ENCODE measurements at regions not wholly inside any gene's neighbourhood (a gene's known extent, or its start where the extent isn't known, plus 50 kb on each side); places are given as distances from the start of the nearest gene placed in this dataset.

GRCh38 chr14:22456421-22456820 lies 132.6 kb downstream of the DAD1 start:
- H2AFZ ChIP-seq (ENCODE audit: control insufficient read depth, low read depth, low read length): no peak overlapping the region
- 22% methylated on average over 3 of the region's 3 CpGs for WGBS (ENCODE audit: insufficient coverage, insufficient replicate concordance, low lambda C conversion rate, missing lambda C conversion rate)
- no peaks in the 10 kb centered on the region for H3K36me3 ChIP-seq (ENCODE audit: control insufficient read depth in 2 of 2, insufficient read depth in 2 of 2, low read length in 1 of 2)
- no peaks in the 10 kb centered on the region for H3K79me2 ChIP-seq (ENCODE audit: control insufficient read depth, insufficient read depth, low read length)
- DNase-seq (ENCODE audit: low read depth, low spot score): no peak
- ChIA-PET POLR2A (interaction anchor here (0.7 kb wide), 1 partner anchor 114 kb away, joined by 3 read pairs; no protein-coding TSS in a partner anchor), RAD21 (ENCODE audit: unreplicated experiment) (interaction anchor here (1.1 kb wide), 1 partner anchor 10 kb away, joined by 3 read pairs; no protein-coding TSS in a partner anchor), CTCF (interaction anchor here (0.9 to 1.8 kb wide), 2 partner anchors 9 to 16 kb away, joined by 3 to 7 read pairs; no protein-coding TSS in a partner anchor), SMC1A (ENCODE audit: uncharacterized antibody, unreplicated experiment) (interaction anchor here (31.5 kb wide), 1 partner anchor 66 kb away, joined by 912 read pairs; no protein-coding TSS in a partner anchor)
- intact Hi-C loops (cut with micrococcal nuclease; ENCODE audit: unreplicated experiment): no loop called here
- no peaks in the 10 kb centered on the region for H3K9me3 ChIP-seq (replicated peaks; ENCODE audit: control insufficient read depth, insufficient read depth, low read length)
- H4K20me1 ChIP-seq (ENCODE audit: control insufficient read depth, insufficient read depth): no peaks in the 10 kb centered on the region
- TF ChIP-seq MYB (IDR thresholded peaks at IDR 0.05; ENCODE audit: borderline replicate concordance, low read depth, low read length) (no peak), TCF12 (IDR thresholded peaks at IDR 0.05; ENCODE audit: low read depth, low read length) (no peak), BMI1 (IDR thresholded peaks at IDR 0.05; ENCODE audit: borderline replicate concordance) (no peak), PRDM15 (CRISPR knock-in tag; IDR thresholded peaks at IDR 0.05) (no peak), RAD51 (IDR thresholded peaks at IDR 0.05) (no peak)
- ATAC-seq: no peak
- H3K27me3 ChIP-seq (replicated peaks in 1 of 2; ENCODE audit: control insufficient read depth in 2 of 2, insufficient read depth in 2 of 2, low read length in 1 of 2): no peaks in the 10 kb centered on the region
- no peak overlapping the region for H3K4me2 ChIP-seq (ENCODE audit: control insufficient read depth, insufficient read depth)
- H3K27ac ChIP-seq (ENCODE audit: control insufficient read depth, insufficient read depth): no peak overlapping the region
- H3K9ac ChIP-seq (ENCODE audit: control insufficient read depth, insufficient read depth, low read length): no peak overlapping the region
- in situ Hi-C loops (cut with MboI): no loop called here
- H3K4me1 ChIP-seq (ENCODE audit: control insufficient read depth, insufficient read depth, low read length): peaks cover 27% of the 10 kb centered on the region
- no peak for FAIRE-seq
- H3K4me3 ChIP-seq: no peak overlapping the region
- BruUV-seq (replicated peaks): no TSS peak
